H1 (cell line): ENCODE measurements at regions not wholly inside any gene's neighbourhood (a gene's known extent, or its start where the extent isn't known, plus 50 kb on each side); places are given as distances from the start of the nearest gene placed in this dataset.

Experiments
- BACH1 ChIP-seq: IDR thresholded peaks from 2 replicates; pipeline ENCODE4 v1.6.1; 2012; ENCODE audit warnings: low read length, improper control_type of control experiment
- POU5F1 ChIP-seq: IDR thresholded peaks from 2 replicates; pipeline ENCODE4 v1.6.1; 2011; ENCODE audit warnings: low read depth, mild to moderate bottlenecking, low read length, moderate library complexity
- TF ChIP-seq, protein P1 (sequence below): IDR thresholded peaks from 2 replicates; pipeline ENCODE4 v1.6.1; 2012; ENCODE audit warnings: low read length, inconsistent platforms

DNA sequence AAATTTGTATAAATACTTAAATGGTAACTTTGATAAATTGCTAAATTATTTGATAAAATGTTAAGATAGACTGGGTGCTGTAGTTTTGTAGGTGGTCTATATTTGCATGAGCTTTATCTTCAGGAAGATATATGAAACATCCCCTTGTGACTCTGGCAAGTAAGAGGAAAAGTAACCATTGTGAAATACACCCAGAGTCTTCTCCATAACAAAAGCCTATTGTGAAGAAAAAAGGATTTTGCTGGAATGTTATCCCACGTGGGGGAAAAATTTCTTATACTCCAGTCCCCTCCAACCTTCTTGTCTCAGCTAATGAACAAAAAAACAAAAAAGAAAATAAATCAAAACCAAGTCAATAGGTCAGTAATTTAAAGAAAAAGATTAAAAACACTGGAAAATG is 600.7 kb downstream of the HDGFL1 start (continued):
- TF ChIP-seq, protein P1, sequence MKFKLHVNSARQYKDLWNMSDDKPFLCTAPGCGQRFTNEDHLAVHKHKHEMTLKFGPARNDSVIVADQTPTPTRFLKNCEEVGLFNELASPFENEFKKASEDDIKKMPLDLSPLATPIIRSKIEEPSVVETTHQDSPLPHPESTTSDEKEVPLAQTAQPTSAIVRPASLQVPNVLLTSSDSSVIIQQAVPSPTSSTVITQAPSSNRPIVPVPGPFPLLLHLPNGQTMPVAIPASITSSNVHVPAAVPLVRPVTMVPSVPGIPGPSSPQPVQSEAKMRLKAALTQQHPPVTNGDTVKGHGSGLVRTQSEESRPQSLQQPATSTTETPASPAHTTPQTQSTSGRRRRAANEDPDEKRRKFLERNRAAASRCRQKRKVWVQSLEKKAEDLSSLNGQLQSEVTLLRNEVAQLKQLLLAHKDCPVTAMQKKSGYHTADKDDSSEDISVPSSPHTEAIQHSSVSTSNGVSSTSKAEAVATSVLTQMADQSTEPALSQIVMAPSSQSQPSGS = no peak
- TF ChIP-seq BACH1 (no peak), POU5F1 (peak; percentile 48; the same call in 1 of the 2 replicates)
